HG02970 (cell line): ENCODE measurements at regions not wholly inside any gene's neighbourhood (a gene's known extent, or its start where the extent isn't known, plus 50 kb on each side); places are given as distances from the start of the nearest gene placed in this dataset.
"Not testable (repeated sequence)": the region's sequence is repeated elsewhere in the genome, so short reads cannot be mapped to it uniquely, and the experiment has no call there.

Source experiments
- ATAC-seq: cut with Tn5 transposase; IDR thresholded peaks from one replicate; pipeline ENCODE4 v1.9.1; 2021; ENCODE audit warnings: mild to moderate bottlenecking, moderate library complexity, moderate number of reproducible peaks; ENCODE audit not compliant: unreplicated experiment, low FRiP score

DNA sequence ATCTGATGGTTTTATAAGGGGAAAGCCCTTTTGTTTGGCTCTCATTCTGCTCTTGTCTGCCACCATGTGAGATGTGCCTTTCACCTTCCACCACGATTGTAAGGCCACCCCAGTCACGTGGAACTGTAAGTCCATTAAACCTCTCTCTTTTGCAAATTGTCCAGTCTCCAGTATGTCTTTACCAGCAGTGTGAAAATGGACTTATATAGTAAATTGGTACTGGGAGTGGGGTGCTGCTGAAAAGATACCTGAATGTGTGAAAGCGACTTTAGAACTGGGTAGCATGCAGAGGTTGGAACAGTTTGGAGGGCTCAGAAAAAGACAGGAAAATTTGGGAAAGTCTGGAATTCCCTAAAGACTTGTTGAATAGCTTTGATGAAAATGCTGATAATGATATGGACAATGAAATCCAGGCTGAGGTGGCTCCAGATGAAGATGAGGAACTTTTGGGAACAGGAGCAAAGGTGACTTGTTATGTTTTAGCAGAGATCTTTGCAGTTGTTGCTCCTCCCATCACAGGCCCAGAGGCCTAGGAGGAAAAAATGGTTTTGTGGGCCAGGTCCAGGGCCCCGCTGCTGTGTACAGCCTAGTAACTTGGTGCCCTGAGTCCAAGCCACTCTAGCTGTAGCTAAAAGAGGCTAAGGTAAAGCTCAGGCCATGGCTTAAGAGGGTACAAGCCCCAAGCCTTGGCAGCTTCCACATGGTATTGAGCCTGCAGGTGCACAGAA is 275.7 kb upstream of the NPSR1 start:
- no peak for ATAC-seq

DNA sequence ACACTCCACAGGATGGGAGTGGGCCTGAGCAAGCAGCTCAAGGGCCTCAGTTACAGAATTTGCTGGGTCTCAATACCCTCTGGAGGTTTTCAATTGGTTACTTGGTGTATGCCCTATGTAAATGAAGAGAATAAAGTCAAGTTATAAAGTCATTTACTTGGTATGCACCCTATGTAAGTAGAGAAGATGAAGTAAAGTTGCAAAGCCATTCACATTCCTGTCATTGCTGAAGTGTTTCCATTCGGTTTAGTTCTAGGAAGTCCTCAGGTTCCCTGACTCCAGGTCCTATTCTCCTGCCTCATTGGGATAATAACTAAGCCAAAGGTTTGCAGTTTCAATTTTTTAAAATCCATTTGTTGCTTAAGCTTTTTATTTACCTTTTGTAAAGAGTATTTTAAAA is 272.6 kb upstream of the NPSR1 start:
- ATAC-seq: no peak

DNA sequence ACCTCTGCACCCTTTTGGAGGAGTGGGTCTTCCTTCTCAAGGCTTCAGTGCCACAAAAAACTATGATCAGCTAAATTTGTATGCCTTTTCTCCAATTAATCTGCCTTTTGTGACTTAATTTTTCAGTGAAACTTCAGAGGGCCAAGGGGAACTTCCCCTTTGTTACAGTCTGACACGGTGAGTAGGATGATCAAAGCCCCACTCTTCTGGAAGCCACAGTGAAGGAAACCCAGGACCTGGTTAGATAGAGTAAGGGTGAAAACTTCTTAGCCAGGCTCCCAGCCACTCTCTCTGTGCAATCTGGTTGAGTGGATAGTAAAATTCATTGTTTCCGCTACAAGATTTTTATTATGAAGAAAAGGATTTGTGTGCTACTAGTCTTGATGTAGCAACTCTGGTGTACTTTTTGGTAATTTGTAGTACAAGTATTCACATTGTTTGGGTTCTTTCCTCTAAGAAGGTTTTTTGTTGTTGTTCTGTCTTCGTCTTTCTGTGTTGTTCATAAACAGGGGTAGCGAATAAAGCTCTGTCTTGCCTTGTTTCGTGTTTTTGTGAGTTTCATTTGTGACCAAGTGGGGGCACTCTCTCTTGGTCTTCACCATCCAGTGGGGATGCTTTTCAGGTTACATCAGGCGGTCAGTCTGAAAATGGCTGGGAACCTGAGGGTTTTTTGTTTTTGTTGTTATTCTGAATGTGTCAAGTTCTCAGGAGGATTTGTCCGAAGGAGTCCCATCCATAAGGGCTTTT is 268.5 kb upstream of the NPSR1 start:
- ATAC-seq: no peak

DNA sequence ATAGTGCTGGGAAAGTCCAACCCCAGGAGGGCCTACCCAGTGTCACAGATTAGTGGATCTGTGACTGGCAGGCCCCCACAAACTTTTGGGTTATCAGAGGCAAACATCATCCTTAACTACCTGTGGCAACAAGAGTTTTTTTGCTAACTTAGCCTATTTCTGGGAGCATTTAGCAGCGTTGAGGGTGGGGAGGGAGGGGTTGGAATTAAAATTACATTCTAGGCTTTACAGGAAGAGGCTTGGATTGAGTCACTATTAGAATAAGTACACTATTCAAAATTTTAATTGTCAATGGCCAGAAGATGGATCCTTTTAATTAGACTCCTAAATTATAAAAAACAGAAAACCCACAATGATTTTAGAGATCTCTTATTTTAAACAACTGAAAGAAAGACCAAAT is 267.9 kb upstream of the NPSR1 start:
- no peak for ATAC-seq

DNA sequence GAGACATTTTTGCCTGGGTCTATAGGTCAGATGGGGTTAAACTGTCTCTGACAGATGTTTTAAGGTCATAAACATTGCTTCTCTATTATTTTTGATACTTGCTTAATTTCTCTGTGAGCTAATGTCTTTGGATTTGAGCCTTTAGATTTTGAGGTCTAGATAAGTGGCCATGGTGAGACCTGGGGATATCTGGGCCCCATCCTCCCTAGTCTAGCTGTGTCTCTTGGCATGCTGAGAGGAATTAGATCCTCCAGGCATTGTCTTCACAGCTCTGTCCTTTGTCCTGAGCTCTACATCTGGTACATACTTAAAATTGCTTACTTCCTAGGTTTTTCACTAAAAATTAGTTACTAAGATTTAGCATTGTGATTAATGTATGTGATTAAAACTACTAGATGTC is 265.0 kb upstream of the NPSR1 start:
- ATAC-seq: no peak

DNA sequence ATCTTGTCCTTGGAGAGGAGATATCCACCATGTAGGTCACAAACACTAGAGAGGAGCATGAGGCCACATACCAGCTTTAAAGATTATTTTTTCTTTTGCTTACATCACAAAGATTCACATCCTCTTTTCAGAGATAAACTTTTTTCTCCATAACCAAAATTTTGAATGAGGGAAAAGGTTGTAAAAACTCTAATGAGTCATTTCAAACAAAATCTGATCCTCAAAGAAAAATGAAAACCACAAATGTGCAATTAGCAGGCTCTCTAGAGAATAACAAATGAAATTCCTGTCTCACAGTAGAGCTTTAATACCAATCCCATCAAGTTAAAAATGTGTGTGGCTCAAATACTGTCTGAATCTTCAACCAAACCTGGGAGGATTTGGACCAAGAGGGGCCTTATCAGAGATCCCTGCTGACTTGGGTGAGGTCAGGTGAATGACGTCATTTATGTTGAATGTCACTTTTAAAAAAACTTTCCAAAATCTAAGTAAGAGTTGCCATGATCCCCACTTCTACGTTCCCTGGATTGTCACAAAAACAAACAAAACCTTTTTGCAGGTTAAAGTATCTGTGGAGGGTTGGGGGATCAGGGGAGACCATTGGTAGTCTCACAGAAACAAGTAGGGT is 261.5 kb upstream of the NPSR1 start:
- ATAC-seq: no peak

DNA sequence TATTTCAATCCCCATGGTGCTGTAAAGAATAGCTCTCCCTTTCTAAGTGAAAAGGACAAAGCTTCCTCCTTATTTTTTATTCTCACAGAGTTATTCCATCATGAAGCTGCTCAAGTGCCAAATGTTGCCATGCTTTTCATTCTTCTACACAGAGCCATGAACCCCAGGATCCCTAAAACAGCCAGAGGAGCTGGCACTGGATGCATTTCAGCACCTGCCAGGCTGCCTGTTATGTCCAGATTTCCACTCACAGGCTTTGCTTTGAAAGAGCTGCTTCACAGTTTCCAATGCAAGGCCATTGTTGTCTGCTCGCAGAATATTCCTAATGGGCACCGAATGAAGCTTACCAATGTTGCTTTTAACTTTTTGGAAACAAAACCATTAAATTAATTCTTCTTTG is 256.2 kb upstream of the NPSR1 start:
- no peak for ATAC-seq

DNA sequence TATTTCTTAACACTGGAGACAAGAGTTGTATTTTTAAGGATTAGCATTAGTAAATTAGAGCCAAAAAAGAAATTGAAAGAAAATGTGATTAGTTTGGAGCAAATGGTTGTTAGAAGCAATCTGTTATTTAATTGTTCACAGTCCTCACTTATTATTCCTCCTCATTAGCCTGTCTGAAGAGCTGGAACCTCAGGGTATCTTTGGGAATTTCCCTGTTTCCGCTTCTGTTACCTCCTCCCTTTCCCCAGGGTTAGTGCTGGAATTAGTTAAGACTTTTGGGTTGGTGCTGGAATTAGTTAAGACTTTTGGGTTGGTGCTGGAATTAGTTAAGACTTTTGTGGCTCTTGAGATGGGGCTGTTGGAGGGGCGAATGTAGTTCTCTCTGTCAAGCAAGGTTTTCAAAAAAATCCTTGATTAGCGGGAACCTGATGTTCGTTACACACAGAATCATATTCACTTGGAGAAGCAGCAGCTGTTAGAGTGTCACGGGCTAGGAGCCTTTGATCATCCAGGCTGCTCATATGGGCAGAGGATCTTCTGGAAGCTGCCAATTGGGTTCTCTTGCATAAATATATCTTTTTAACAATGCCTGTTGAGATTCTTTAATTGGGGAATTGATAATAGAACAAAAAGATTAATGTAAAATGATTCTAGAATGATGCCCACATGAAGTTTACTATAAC is 251.0 kb upstream of the NPSR1 start:
- no peak for ATAC-seq

DNA sequence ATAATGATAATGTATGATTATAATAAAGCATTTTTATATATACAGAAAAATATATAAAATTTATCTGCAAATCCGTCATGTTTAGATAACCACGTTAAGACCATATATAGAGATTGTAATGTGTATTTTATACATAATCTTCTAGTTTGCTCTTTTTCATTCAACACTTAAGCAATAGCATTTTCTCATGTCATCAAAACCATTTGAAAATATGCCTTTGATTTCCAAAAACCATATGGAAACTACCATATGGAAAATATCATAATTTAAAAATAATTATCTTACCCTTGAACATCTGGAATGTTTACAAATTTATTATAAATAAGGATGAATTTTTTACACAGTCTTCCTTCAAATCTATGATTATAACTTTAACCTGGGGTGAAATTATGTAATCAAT is 250.4 kb upstream of the NPSR1 start:
- ATAC-seq: no peak

DNA sequence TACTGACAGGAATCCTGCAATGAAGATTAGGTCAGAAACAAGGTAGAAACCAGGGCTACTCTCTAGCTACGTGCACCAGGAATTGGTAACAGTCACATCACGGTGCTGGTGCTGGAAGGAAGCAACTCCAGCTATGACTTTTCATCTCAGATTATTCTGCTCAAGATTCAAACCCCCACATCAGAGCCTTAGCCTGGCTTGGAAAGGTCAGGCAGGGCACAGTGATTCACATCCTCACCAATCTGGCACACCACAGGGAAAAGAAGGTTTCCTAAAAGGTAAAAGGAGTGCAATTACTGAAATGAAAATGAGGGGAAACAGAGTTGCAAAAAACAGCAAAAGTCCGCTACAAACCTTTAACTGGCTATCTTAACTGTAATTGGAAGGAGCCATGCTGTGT is 240.2 kb upstream of the NPSR1 start:
- ATAC-seq: no peak

DNA sequence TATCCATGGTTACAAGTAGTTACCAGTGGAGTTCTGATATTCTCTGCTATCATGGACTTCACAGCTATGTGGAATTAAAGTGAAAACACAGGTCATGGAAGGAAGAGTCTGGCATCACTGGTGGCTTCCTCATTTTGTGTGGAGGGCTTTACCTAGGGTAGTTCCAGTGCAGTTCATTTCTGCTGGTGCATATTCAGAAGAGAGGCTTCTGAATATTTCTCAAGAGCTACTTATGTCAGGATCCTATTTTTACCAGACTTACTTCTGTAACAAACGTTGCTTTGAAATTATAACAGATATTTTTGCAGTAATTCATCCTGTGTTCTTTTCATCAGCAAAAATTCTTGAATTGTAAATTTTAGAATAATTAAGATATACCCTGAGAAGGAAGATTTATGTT is 236.5 kb upstream of the NPSR1 start:
- no peak for ATAC-seq

DNA sequence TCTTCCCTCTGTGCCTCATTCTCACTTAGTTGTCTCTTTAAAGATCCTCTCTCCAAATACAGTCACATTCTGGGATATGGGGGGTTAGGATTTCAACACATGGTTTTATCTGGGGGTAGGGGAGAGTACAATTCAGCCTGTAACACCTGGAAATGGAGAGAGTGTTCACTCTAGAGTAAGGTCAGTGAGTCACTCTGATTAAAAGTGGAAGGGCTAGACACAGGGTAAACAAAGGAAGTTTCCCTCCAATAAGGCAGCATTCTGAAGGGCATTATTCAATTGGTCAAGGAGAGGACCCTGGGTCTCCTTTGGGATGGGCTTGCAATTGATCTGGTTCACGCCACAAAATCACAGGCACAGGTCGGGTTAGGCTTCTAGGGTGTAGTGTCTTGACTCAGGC is 232.8 kb upstream of the NPSR1 start:
- no peak for ATAC-seq

DNA sequence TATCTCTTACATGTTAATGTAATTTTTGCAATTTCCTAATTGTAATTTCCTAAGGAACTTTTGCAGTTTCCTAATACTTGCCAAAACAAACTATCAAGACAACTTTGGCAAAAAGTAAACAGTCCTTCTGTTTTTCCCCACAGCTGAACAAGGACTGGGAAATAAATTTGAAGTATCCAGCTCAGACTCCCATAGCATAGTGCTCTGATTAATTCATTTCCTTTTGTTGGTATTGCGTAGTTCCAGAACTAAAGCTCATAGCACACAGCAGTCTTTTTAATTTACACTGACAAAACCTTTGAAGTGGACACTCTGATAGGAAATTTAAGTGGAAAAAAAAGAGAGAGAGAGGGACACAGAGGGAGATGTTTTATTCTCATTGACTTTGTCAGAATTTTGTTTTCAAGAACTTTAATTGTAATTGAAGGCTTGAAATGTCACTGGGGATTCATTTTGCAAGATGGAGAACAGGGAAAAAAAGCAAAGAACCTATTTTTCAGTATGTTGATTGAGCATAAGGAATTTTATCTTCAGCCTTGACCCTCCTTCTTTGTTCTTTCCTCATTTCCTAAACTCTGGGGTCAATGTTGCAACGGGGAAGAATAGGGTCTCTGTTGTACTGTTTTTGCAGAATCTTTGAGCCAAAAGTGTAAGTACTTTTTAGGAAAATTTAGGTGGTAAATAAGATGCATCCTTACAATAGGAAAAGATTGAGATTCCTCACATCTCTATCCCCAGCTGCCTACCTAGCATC is 232.2 kb upstream of the NPSR1 start:
- ATAC-seq: no peak

DNA sequence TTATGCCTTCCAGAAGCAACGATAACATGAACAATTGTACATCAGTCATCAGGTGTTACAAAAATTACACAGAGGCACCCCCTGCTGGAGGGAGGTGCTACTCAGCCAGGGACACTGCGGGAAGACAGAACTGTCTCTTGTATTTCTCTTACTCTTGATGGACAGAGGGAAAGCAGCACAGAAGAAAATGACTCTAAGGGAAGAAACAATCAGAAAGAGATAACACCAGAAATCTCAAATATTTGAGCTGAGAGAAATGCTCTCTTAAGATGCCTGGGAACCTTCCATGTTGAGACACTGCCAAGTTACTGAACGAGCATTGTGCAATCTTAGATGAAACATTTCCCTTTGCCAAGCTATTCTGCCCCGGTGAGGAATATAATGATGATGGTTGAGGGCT is 227.6 kb upstream of the NPSR1 start:
- no peak for ATAC-seq

DNA sequence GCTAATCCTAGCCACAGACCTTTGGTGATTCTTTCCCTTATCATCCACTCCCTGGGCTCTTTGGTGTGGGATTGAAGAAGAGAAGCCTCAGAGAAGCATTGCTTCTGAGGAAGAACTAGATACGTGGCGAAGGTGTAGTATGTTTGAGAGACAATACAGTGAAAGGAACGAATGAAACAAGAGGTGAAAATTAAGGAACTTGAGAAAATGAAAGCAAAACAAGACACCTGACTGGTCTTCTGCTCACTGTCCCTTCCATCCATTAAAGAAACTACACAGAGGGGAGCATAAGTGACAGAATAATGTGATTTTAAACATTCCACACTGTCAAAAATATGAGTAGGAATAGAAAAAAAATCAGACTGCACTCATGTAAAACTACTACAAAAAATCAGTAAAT is 219.6 kb upstream of the NPSR1 start:
- ATAC-seq: no peak

DNA sequence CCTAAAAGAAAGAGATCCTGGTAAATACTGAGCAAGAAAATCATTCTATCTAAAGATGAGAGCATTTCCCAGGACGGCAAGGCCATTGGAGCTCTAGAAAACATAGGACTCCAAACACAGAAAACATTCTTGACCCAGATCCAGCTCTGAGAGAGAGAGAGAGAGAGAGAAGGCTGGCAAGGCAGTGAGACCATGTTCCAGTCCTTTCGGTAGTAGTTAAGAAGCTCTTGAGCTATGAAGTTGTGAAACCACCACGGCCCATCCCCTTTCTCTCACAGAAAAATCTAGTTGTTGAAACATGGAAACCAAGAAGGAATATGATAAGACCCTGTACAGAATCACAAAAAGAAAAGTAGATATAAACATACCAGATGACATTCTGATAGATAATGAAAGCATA is 212.4 kb upstream of the NPSR1 start:
- no peak for ATAC-seq

DNA sequence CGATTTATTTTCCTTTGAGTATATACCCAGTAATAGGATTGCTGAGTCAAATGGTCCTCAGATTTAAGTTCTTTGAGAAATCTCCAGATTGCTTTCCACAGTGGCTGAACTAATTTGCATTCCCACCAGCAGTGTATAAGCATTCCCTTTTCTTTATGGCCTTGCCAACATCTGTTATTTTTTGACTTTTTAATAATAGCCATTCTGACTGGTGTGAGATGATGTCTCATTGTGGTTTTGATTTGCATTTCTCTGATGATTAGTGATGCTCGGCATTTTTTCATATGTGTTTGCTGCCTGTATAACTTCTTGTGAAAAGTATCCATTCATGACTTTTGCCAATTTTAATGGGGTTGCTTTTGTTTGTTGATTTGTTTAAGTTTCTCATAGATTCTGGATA is 209.5 kb upstream of the NPSR1 start:
- ATAC-seq: not testable (repeated sequence)

DNA sequence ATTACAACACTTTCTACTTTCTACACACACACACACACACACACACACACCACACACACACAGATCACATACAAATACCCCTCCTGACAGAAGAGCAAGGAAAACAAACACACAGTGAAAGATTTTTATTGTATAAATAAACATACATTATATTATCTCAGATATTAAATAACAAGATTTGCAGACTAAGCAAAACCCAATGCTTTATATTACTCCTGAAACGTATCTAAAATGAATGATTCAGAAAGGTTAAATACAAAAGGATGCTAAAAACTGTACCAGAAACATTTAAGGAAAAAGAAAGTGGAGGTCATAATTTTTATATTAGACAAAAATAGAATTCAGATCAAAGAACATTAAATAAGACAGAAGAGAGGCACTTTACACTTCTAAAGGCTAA is 208.3 kb upstream of the NPSR1 start:
- no peak for ATAC-seq

DNA sequence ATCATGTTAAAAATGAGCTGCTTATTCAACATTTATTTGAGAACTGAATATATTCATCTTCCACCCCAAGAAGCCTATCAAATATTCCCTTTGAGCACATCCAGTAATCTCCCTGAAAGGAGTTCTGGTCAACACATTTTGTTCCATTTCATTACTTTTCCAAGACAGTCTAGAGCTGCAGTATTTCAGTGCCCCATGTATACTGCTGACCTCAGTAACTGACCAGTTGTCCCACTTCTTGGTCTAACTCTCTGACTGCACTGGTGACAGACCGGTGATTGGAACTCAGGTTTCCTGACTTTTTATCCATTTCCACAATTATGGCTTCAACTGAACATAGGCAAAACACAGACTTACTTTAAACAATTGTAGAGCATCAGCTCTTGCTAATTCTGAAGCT is 206.8 kb upstream of the NPSR1 start:
- no peak for ATAC-seq

DNA sequence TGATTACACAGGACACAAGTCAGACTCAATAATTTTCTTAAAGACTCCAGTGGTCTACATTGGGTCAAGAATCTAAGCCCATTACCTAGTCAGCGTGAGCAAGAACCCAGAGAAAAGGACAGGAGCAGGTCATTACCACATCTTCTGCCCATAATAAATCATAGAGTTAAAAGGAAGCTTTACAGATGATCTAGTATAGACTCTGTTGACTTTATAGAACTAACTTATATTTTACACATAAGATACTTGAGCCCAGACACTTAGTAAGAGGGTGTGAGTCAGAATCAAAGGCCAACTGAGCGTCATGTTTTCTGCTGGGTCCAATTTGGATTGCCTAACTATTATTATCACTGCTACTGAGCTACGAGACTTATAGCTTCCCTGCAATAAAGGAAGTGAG is 206.1 kb upstream of the NPSR1 start:
- no peak for ATAC-seq

DNA sequence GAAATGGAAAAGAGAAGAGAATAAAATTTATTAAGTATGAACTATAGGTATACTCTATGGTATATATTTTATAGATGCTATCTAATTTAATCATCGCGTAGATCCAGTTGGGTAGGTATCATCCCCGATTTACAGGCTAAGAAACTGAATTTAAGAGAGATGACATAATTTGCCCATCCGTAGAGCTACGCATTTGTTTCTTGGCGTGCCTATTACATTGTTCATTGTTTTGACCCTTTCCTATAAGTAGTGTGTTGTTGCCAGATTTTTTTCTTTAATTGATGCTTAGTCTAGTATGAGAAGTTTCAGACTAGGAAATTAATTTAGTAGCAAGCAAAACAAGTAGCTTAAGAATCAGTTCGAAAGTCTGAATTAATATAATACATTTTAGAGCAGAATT is 205.7 kb upstream of the NPSR1 start:
- ATAC-seq: no peak
